ENCODE measurements at regions not wholly inside any gene's neighbourhood (a gene's known extent, or its start where the extent isn't known, plus 50 kb on each side); places are given as distances from the start of the nearest gene placed in this dataset.

DNA sequence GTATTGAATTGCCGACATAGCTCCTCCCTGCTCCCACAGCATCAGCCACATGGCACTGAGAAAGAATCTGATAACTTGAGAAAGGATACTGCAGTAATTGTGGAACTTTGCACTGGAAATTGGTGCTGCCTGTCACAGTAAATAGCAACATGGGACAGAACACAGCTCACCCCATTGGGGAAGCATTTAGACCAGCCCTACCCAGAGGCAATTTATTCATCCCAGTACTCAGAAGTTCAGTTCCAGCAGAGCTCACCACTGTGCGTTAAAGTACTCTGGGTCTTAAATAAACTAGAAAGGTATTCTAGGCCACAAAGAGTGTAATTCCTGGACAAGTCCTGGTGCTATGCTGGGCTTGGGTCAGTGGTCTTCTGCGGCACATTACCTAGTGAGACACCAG lies 347.1 kb downstream of the PYDC2 start:
- no peaks in the 10 kb centered on the region for H3K36me3 ChIP-seq
- intact Hi-C loops (cut with DNase I) = no loop called here
- ATAC-seq (no peak), DNase-seq (no peak)
- TF ChIP-seq, protein P1, sequence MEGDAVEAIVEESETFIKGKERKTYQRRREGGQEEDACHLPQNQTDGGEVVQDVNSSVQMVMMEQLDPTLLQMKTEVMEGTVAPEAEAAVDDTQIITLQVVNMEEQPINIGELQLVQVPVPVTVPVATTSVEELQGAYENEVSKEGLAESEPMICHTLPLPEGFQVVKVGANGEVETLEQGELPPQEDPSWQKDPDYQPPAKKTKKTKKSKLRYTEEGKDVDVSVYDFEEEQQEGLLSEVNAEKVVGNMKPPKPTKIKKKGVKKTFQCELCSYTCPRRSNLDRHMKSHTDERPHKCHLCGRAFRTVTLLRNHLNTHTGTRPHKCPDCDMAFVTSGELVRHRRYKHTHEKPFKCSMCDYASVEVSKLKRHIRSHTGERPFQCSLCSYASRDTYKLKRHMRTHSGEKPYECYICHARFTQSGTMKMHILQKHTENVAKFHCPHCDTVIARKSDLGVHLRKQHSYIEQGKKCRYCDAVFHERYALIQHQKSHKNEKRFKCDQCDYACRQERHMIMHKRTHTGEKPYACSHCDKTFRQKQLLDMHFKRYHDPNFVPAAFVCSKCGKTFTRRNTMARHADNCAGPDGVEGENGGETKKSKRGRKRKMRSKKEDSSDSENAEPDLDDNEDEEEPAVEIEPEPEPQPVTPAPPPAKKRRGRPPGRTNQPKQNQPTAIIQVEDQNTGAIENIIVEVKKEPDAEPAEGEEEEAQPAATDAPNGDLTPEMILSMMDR (IDR thresholded peaks at IDR 0.05) = no peak
- H3K27ac ChIP-seq = no peak overlapping the region
- H3K4me1 ChIP-seq = no peaks in the 10 kb centered on the region
- peaks cover 0 to 63% (median 5%) of the 10 kb centered on the region in 11 donors for H3K9me3 ChIP-seq
- WGBS, 2 donors = 89 to 98% methylated on average over 3 of the region's 3 CpGs
- H3K4me3 ChIP-seq = no peak overlapping the region
- H3K27me3 ChIP-seq = no peaks in the 10 kb centered on the region

DNA sequence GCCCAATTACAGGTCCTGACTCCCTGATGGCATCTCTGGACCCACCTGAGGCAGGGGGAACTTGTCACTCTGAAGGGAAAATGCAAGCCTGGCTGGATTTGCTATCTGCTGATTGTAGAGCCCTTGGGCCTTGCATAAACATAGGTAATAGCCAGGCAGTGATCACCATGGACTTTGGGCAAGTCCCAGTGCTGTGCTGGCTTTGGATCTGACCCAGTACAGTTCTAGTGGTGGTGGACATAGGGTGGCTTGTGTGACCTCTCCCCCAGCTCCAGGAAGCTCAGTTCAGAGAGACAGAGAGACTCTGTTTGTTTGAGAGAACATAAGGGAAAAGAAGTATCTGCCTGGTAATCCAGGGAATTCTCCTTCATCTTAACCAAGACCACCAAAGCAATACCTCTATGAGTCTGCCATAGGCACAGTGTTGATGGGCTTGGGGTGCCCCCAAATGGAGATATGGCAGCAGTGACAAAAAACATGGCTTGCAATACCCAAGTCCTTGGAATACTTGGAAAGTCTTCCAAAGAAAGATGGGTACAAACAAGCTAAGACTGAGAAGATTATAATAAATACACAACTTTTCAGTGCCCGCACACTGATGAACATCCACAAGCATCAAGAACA lies 348.5 kb downstream of the PYDC2 start:
- H3K27ac ChIP-seq = no peak overlapping the region
- intact Hi-C loops (cut with DNase I) = no loop called here
- 100% methylated on average over 1 of the region's 1 CpG for whole genome bisulfite sequencing, 2 donors

DNA sequence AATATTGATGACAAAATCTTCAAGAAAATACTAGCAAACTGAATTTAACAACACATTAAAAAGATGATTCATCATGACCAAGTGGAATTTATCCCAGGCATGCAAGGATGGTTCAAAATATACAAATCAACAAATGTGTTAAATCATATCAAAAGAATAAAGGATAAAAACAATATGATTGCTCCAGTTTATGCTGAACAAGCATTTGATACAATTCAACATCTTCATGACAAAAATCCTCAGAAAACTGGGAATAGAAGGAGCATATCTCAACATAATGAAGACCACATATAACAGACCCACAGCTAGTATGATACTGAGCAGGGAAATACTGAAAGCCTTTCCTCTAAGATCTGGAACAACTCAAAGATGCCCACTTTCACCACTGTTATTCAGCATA lies 352.3 kb downstream of the PYDC2 start:
- no peak overlapping the region for H3K27ac ChIP-seq
- H3K36me3 ChIP-seq = no peaks in the 10 kb centered on the region
- intact Hi-C loops (cut with DNase I) = no loop called here
- H3K4me3 ChIP-seq = no peak overlapping the region
- no peaks in the 10 kb centered on the region for H3K4me1 ChIP-seq
- no peak for DNase-seq
- ATAC-seq = no peak
- peaks cover 0 to 56% (median 0%) of the 10 kb centered on the region in 11 donors for H3K9me3 ChIP-seq
- TF ChIP-seq, protein P1 (IDR thresholded peaks at IDR 0.05) = no peak
- no peaks in the 10 kb centered on the region for H3K27me3 ChIP-seq

More for the DNA sequence above, 348.5 kb downstream of the PYDC2 start:
- Histone ChIP-seq H3K4me3 (no peak overlapping the region), H3K27me3 (no peaks in the 10 kb centered on the region), H3K36me3 (no peaks in the 10 kb centered on the region), H3K4me1 (no peaks in the 10 kb centered on the region), H3K9me3 (peaks cover 0 to 62% (median 0%) of the 10 kb centered on the region in 11 donors)
- no peak for ATAC-seq
- TF ChIP-seq, protein P1 (IDR thresholded peaks at IDR 0.05) = peak in 3 of 9 donors; percentile 10 to 35 (median 30)
- DNase-seq = no peak

DNA sequence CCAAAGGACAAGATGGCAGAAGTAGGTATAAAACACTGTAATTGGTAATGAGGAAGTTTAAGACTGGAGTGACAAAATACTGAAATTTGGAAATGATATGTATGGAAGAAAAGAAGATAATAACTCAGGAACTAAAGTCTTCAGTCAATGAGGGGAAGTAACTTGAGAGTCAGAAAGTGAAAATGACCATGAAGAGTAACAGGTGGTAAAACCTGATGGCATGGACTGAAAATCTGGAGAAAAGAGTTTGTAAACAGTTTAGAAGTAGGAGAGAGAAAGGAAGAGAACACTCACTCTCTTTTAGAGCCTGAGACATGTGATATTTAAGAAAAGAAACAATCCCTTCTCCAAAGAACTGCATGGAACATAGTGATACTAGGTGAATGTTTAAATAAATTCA lies 387.9 kb downstream of the PYDC2 start:
- no peaks in the 10 kb centered on the region for H3K36me3 ChIP-seq
- no peak overlapping the region for H3K4me3 ChIP-seq
- TF ChIP-seq, protein P1 (IDR thresholded peaks at IDR 0.05) = no peak
- DNase-seq (no peak), ATAC-seq (no peak)
- H3K27me3 ChIP-seq = no peaks in the 10 kb centered on the region
- peaks cover 0 to under 1% (median 0%) of the 10 kb centered on the region in 11 donors for H3K9me3 ChIP-seq
- intact Hi-C loops (cut with DNase I) = no loop called here
- H3K4me1 ChIP-seq = no peaks in the 10 kb centered on the region
- no peak overlapping the region for H3K27ac ChIP-seq
